ENCODE measurements at regions not wholly inside any gene's neighbourhood (a gene's known extent, or its start where the extent isn't known, plus 50 kb on each side); places are given as distances from the start of the nearest gene placed in this dataset.

- Histone ChIP-seq H3K9ac (no peak overlapping the region), H3K36me3 (ENCODE audit: insufficient read depth) (no peaks in the 10 kb centered on the region), H3K27ac (no peak overlapping the region), H3K79me2 (ENCODE audit: insufficient read depth, low read depth) (no peaks in the 10 kb centered on the region), H2AFZ (ENCODE audit: low read depth) (no peak overlapping the region), H3K4me1 (ENCODE audit: low read depth, poor library complexity, severe bottlenecking) (no peaks in the 10 kb centered on the region), H4K20me1 (ENCODE audit: insufficient read depth) (no peaks in the 10 kb centered on the region), H3K4me3 (IDR thresholded peaks at IDR 0.05; ENCODE audit: insufficient read depth, low read depth, low read length) (no peak overlapping the region), H3K4me2 (no peak overlapping the region), H3K27me3 (ENCODE audit: insufficient read depth, low read depth) (no peaks in the 10 kb centered on the region)
- no peak for TF ChIP-seq CTCF (conservative IDR thresholded peaks at IDR 0.05; ENCODE audit: low read depth, low read length)
Observed at GRCh38 chr9:107932601-107933000, 443.0 kb upstream of the KLF4 start.

- Histone ChIP-seq H2AFZ (ENCODE audit: low read depth) (no peak overlapping the region), H3K4me3 (IDR thresholded peaks at IDR 0.05; ENCODE audit: insufficient read depth, low read depth, low read length) (no peak overlapping the region), H3K27ac (no peak overlapping the region), H3K27me3 (ENCODE audit: insufficient read depth, low read depth) (no peaks in the 10 kb centered on the region), H4K20me1 (ENCODE audit: insufficient read depth) (no peaks in the 10 kb centered on the region), H3K4me2 (no peak overlapping the region), H3K36me3 (ENCODE audit: insufficient read depth) (no peaks in the 10 kb centered on the region), H3K9ac (no peak overlapping the region), H3K4me1 (ENCODE audit: low read depth, poor library complexity, severe bottlenecking) (no peaks in the 10 kb centered on the region), H3K79me2 (ENCODE audit: insufficient read depth, low read depth) (no peaks in the 10 kb centered on the region)
- no peak for TF ChIP-seq CTCF (conservative IDR thresholded peaks at IDR 0.05; ENCODE audit: low read depth, low read length)
Observed at GRCh38 chr9:107932046-107932445, 442.5 kb upstream of the KLF4 start.

DNA sequence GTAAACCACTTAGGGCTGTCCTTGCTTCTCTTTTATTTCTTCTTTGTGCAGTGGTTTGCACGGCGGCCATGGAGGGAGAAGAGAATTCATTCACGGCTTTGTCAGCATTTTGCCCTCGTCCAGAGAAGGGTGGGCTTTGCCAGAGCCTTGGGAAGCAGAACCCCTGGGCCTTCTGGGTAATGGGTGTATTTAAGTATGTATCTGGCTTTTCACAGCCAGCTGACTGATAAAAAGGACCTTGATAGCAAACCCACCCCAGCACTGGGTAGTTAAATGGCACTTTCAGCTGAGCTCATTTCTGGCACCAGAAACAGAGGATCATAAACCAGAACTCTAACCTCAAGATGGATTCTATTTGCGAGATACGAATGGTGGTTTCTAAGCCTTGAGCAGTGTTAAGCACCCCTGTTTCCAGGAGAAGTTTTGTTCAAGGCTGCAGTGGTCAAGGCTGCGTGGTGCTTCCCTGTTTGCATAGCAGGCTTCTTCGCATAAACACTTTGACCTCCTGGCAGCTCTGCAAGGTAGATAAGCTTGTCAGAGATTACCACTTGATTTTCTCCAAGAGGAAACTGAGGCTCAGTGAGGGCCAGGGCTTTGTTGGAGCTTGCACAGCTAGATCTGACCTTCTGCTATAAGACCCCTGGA lies 441.6 kb upstream of the KLF4 start:
- Histone ChIP-seq H3K9ac (no peak overlapping the region), H2AFZ (ENCODE audit: low read depth) (no peak overlapping the region)
- TF ChIP-seq CTCF (conservative IDR thresholded peaks at IDR 0.05; ENCODE audit: low read depth, low read length): no peak

GRCh38 chr9:107929443-107929842 lies 439.9 kb upstream of the KLF4 start:
- Histone ChIP-seq H3K27ac (no peak overlapping the region), H3K4me1 (ENCODE audit: low read depth, poor library complexity, severe bottlenecking) (no peaks in the 10 kb centered on the region), H3K4me2 (no peak overlapping the region), H4K20me1 (ENCODE audit: insufficient read depth) (no peaks in the 10 kb centered on the region), H2AFZ (ENCODE audit: low read depth) (no peak overlapping the region), H3K36me3 (ENCODE audit: insufficient read depth) (no peaks in the 10 kb centered on the region), H3K4me3 (IDR thresholded peaks at IDR 0.05; ENCODE audit: insufficient read depth, low read depth, low read length) (no peak overlapping the region), H3K9ac (no peak overlapping the region), H3K79me2 (ENCODE audit: insufficient read depth, low read depth) (no peaks in the 10 kb centered on the region), H3K27me3 (ENCODE audit: insufficient read depth, low read depth) (no peaks in the 10 kb centered on the region)
- TF ChIP-seq CTCF (conservative IDR thresholded peaks at IDR 0.05; ENCODE audit: low read depth, low read length): no peak

More for the DNA sequence above, 441.6 kb upstream of the KLF4 start:
- Histone ChIP-seq H3K79me2 (ENCODE audit: insufficient read depth, low read depth) (no peaks in the 10 kb centered on the region), H3K27ac (no peak overlapping the region), H3K27me3 (ENCODE audit: insufficient read depth, low read depth) (no peaks in the 10 kb centered on the region), H3K36me3 (ENCODE audit: insufficient read depth) (no peaks in the 10 kb centered on the region), H3K4me1 (ENCODE audit: low read depth, poor library complexity, severe bottlenecking) (no peaks in the 10 kb centered on the region), H3K4me2 (no peak overlapping the region), H4K20me1 (ENCODE audit: insufficient read depth) (no peaks in the 10 kb centered on the region), H3K4me3 (IDR thresholded peaks at IDR 0.05; ENCODE audit: insufficient read depth, low read depth, low read length) (no peak overlapping the region)

Measured in KMS-11 (cell line).